OCI-LY3 (cell line): ENCODE measurements at regions not wholly inside any gene's neighbourhood (a gene's known extent, or its start where the extent isn't known, plus 50 kb on each side); places are given as distances from the start of the nearest gene placed in this dataset.

Experiments used
- H2AFZ ChIP-seq: fragments of 200-600, 300-600 bp; shearing (Covaris generic); 2 replicates; pipeline ENCODE4 v1.6.0; 2014; ENCODE audit warnings: antibody characterized with exemption, low read depth, low read length
- H3K27ac ChIP-seq: fragments of 200-600, 300-600 bp; sonication (generic); 2 replicates; pipeline ENCODE4 v1.5.1; 2014; ENCODE audit warnings: mild to moderate bottlenecking, low read length, moderate library complexity, mixed read lengths
- H3K27me3 ChIP-seq: fragments of 200-600, 300-600 bp; sonication (generic); 2 replicates; pipeline ENCODE4 v1.6.1; 2014; ENCODE audit warnings: low read depth, low read length, mixed read lengths
- H3K36me3 ChIP-seq: fragments of 200-600, 300-600 bp; sonication (generic); replicated peaks from 2 replicates; pipeline ENCODE3; 2014; ENCODE audit warnings: low read depth, low read length, mixed read lengths
- H3K4me1 ChIP-seq: fragments of 300-600, 200-600 bp; sonication (generic); 2 replicates; pipeline ENCODE4 v1.6.1; 2014; ENCODE audit warnings: low read length, mixed read lengths
- H3K4me2 ChIP-seq: fragments of 200-600, 300-600 bp; sonication (generic); 2 replicates; pipeline ENCODE4 v1.6.1; 2014; ENCODE audit warnings: low read length, mixed read lengths
- H3K4me3 ChIP-seq: fragments of 300-600, 200-600 bp; sonication (generic); 2 replicates; pipeline ENCODE4 v1.5.1; 2014; ENCODE audit warnings: antibody characterized with exemption, mild to moderate bottlenecking, low read length, moderate library complexity
- H3K79me2 ChIP-seq: fragments of 300-600, 200-600 bp; shearing (Covaris generic); 2 replicates; pipeline ENCODE4 v1.6.1; 2014; ENCODE audit warnings: mild to moderate bottlenecking, low read length, mixed read lengths
- H3K9ac ChIP-seq: fragments of 300-600, 200-600 bp; shearing (Covaris generic); 2 replicates; pipeline ENCODE4 v1.6.0; 2014; ENCODE audit warnings: mild to moderate bottlenecking, low read length, moderate library complexity
- H3K9me3 ChIP-seq: fragments of 200-600, 300-600 bp; shearing (Covaris generic); 2 replicates; pipeline ENCODE4 v1.6.1; 2014; ENCODE audit warnings: low read length, mixed read lengths; ENCODE audit not compliant: insufficient read depth
- H4K20me1 ChIP-seq: fragments of 200-600, 300-600 bp; sonication (generic); 2 replicates; pipeline ENCODE4 v1.6.1; 2016; ENCODE audit warnings: low read length, mixed read lengths; ENCODE audit not compliant: insufficient read depth
- CTCF ChIP-seq: fragments of 200-600, 300-600 bp; sonication (generic); IDR thresholded peaks from 2 replicates; pipeline ENCODE4 v1.5.1; 2014; ENCODE audit warnings: antibody characterized with exemption, low read length, low read depth
- EZH2phosphoT487 ChIP-seq: fragments of 200-600 bp; shearing (Covaris generic); IDR thresholded peaks from 2 replicates; pipeline ENCODE4 v1.6.1; 2018; ENCODE audit warnings: antibody characterized with exemption, mixed run types, low read depth

GRCh38 chr5:3715062-3715461 is 119.4 kb downstream of the IRX1 start:
- no peaks in the 10 kb centered on the region for H3K79me2 ChIP-seq
- no peaks in the 10 kb centered on the region for H3K36me3 ChIP-seq
- no peaks in the 10 kb centered on the region for H3K27me3 ChIP-seq
- no peak overlapping the region for H3K4me3 ChIP-seq
- H4K20me1 ChIP-seq = no peaks in the 10 kb centered on the region
- no peaks in the 10 kb centered on the region for H3K9me3 ChIP-seq
- H3K4me1 ChIP-seq = no peaks in the 10 kb centered on the region
- H2AFZ ChIP-seq = no peak overlapping the region
- H3K9ac ChIP-seq = no peak overlapping the region
- no peak overlapping the region for H3K27ac ChIP-seq
- no peak overlapping the region for H3K4me2 ChIP-seq
- TF ChIP-seq EZH2phosphoT487 (no peak), CTCF (no peak)

GRCh38 chr5:3729631-3730030 is 134.0 kb downstream of the IRX1 start:
- H4K20me1 ChIP-seq = no peaks in the 10 kb centered on the region
- TF ChIP-seq EZH2phosphoT487 (no peak), CTCF (no peak)
- no peaks in the 10 kb centered on the region for H3K9me3 ChIP-seq
- no peak overlapping the region for H2AFZ ChIP-seq
- H3K4me3 ChIP-seq = no peak overlapping the region
- no peak overlapping the region for H3K9ac ChIP-seq
- no peaks in the 10 kb centered on the region for H3K27me3 ChIP-seq
- H3K79me2 ChIP-seq = no peaks in the 10 kb centered on the region
- H3K27ac ChIP-seq = no peak overlapping the region
- H3K4me2 ChIP-seq = no peak overlapping the region
- H3K4me1 ChIP-seq = no peaks in the 10 kb centered on the region
- no peaks in the 10 kb centered on the region for H3K36me3 ChIP-seq

GRCh38 chr5:3734632-3735031 is 139.0 kb downstream of the IRX1 start:
- H3K4me1 ChIP-seq = no peaks in the 10 kb centered on the region
- no peaks in the 10 kb centered on the region for H3K27me3 ChIP-seq
- H3K4me2 ChIP-seq = no peak overlapping the region
- H3K9me3 ChIP-seq = no peaks in the 10 kb centered on the region
- no peak overlapping the region for H2AFZ ChIP-seq
- no peaks in the 10 kb centered on the region for H3K79me2 ChIP-seq
- no peak for TF ChIP-seq EZH2phosphoT487
- no peak for TF ChIP-seq CTCF
- no peak overlapping the region for H3K27ac ChIP-seq
- no peak overlapping the region for H3K4me3 ChIP-seq
- no peaks in the 10 kb centered on the region for H4K20me1 ChIP-seq
- no peaks in the 10 kb centered on the region for H3K36me3 ChIP-seq
- no peak overlapping the region for H3K9ac ChIP-seq

- H3K27me3 ChIP-seq = no peaks in the 10 kb centered on the region
- H4K20me1 ChIP-seq = no peaks in the 10 kb centered on the region
- no peak overlapping the region for H3K4me2 ChIP-seq
- H3K9me3 ChIP-seq = no peaks in the 10 kb centered on the region
- TF ChIP-seq CTCF = no peak
- TF ChIP-seq EZH2phosphoT487 = no peak
- H2AFZ ChIP-seq = no peak overlapping the region
- no peaks in the 10 kb centered on the region for H3K36me3 ChIP-seq
- no peak overlapping the region for H3K9ac ChIP-seq
- H3K4me1 ChIP-seq = no peaks in the 10 kb centered on the region
- H3K27ac ChIP-seq = no peak overlapping the region
- no peak overlapping the region for H3K4me3 ChIP-seq
- H3K79me2 ChIP-seq = no peaks in the 10 kb centered on the region
Measured at GRCh38 chr5:3736466-3736865, 140.8 kb downstream of the IRX1 start.
